NCI-H1092 treated with DMSO at 0.1 percent for 48 hours (cell line): ENCODE measurements at regions not wholly inside any gene's neighbourhood (a gene's known extent, or its start where the extent isn't known, plus 50 kb on each side); places are given as distances from the start of the nearest gene placed in this dataset.

Experiments used
- DNase-seq: peaks from one replicate; lab custom pipeline; 2025; lab: John Stamatoyannopoulos, UW

DNA sequence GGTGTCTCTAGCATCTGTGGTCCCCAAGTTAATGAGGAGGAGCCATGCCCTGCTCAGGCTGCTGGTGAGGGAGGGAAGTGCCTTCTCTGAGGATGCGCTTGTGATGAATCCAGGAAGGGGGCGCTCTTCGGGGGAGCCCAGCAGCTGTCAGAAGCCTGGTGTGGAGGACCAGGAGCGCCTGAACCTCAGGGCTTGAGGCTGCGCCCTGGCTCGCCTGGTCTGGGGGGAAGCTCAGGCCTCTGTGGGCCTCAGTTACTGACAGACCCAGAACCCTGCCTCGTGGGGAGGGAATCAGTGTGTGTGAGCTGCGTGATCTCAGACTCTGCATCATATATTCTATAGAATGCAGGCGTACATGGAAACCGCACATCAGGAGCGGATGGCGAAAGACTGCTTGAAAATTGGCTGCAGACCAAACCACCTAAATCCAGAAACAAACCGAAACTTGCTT is 126.1 kb downstream of the SEC14L1 start:
- DNase-seq: no peak

GRCh38 chr17:77269696-77270681 is 129.2 kb downstream of the SEC14L1 start:
- DNase-seq: no peak

GRCh38 chr17:77271411-77271810 is 130.6 kb downstream of the SEC14L1 start:
- no peak for DNase-seq

- no peak for DNase-seq
These were observed 132.8 kb downstream of the SEC14L1 start for GRCh38 chr17:77273397-77274085.

DNA sequence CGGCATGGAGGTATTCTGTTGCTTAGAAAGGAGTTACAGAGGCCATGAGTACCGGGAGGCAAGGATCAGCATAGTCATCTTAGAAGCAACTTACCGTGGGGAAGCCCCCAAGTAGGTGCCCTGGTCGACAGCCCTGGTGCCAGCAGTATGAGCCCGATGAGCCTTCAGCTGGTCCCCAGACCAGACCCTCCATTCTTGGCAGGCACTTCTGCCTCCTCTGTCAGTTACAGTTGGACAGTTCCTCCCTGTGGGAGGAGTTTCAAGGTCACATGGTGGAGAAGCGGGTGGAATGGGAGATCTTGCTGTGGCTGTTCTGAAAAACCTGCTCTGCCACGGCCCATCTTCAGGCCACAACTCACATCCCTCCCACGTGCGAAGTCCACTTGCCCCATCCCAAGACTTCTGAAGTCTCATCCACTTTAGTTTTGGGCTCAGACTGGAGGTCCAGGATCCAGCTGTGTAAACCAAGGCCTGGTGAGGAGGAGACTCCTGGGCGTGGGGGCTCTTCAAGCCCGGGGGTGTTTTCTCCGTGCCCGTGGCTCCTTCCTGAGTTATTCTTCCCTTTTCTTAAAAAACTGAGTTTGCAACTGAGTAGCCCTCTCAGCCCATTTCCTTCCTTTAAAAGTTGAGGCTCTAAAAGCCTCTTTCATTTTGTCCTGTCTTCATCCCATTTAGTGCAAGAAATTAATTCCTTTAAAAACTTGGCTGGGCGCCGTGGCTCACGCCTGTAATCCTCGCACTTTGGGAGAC is 133.5 kb downstream of the SEC14L1 start:
- DNase-seq: no peak

GRCh38 chr17:77279448-77280303 is 138.9 kb downstream of the SEC14L1 start:
- DNase-seq: no peak

GRCh38 chr17:77280304-77281121 is 139.7 kb downstream of the SEC14L1 start:
- no peak for DNase-seq

DNA sequence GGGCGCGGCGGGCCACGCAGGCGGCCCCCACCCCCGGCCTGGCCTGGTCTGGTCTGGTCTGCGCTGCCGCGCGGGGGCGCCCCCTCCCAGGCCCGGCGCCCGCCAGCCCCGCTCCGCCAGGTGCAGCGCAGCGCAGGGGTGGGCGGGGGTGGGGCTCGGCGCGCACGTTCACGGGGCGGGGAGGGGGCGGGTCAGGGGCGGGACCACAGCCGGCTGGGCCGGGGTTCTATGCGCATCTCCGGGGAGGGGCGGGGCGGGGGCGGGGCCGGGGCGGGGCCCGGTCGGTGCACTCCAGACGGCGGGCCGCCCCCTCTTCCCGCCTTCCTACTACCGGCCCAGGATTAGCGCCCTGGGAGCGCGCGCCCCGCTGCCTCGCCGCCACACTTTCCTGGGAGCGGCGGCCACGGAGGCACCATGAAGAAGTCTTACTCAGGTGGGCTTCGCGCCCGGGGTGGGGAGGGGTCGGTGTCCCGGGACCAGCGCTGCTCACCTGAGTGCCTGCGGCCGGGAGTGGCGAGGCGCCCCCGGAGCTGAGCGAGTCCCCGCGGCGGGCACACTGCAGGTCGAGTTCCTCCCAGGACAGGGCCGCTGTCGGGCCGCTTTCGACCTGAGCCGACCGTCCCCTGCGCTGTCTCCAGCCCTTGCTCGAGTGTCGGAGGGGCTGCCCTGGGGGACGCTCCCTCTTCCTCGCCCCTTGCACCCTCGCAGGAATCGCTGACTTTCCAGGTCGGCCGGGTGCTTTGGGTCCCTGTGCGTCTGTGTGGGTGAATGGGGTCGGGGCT is 140.5 kb downstream of the SEC14L1 start:
- DNase-seq: peak; percentile 52

DNA sequence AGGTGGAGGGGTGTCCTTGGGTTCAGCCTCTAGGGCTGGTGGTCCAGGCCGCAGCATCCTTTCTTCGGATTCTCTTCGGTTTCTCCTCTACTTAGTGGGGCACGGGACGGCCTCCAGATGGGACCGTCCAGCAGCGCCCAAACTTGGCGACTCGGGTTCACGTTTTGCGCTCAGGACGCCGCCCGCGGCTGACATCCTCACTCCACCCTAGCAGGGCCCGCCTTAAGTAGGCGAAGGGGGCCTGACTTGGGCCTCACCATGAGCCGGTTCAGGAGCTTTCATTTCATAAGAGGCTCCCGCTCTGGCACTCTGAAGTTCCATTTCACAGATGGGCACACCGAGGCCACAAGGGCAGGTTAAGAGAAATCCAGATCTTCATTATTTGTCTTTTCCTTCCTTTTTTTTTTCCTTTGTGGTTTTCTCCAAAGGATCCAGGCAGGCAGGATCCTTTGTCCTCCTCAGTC is 141.2 kb downstream of the SEC14L1 start:
- no peak for DNase-seq

DNA sequence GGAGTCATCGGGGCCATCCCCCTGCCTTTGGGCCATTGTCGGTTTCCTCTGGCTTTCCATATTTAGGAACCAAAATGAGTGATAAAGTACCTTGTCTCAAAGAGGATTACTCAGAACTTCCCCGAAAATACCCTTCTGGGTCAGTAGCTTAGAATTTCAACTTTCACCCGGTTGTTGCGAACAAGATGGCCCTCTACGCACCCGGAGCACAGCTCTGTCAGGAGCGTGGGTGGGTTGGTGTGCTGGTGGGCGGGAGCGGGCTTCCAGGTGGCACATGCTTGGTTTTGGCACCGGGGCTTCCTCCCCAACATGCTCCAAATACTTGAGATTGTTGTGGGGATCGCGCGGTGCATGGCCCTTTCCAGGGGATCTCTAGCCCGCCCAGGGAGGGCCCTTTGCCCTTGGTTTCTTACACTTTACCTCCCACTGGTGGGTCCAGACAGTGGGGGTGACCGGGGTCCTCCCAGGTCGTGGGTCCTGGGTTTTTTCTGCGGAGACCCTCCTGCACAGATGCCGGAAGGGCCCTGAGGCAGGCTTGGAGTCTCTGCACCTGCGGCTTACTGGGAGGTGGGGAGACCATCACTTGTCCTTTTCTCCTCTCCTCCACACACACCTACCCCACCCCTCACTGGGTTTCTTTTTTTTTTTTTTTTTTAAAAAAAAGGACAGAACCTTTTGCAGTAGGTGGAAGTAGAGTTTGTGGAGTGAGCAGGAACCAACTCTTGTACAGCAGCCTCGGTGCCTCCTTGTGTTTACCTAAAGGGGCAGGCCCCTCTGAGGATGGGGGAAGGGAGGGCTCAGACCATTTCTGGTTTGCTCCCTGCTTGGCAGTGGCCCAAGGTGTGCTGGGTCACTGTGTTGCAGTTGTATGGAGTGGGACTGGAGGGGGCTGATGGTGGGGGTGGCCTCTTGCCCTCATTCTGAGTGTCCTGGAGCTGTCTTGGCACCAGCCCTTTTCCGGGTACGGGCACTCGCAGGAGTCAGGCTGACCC is 142.1 kb downstream of the SEC14L1 start:
- DNase-seq: peak; percentile 8

DNA sequence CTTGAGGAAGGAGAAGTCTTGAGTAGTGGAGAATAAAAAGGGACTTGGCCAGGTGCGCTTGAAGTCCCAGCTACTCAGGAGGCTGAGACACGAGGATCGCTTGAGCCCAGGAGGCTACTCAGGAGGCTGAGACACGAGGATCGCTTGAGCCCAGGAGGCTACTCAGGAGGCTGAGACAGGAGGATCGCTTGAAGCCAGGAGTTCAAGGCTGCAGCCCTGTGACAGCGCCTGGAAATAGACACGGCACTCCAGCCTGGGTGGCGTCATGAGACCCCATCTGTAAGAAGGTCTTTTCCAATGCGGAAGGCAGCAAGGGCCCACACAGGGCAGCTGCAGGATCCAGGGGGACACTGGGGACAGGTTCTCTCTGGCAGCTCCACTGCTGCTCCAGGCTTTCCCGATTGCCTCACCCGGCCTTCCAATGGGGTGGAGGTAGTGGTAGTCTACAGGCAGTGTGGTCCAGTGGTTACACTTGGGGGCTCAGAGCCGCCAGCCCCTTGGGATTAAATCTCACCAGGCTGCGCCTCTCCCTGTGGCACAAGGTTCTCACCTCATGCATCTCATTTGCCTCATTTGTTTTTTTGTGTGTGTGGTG is 143.4 kb downstream of the SEC14L1 start:
- DNase-seq: no peak

DNA sequence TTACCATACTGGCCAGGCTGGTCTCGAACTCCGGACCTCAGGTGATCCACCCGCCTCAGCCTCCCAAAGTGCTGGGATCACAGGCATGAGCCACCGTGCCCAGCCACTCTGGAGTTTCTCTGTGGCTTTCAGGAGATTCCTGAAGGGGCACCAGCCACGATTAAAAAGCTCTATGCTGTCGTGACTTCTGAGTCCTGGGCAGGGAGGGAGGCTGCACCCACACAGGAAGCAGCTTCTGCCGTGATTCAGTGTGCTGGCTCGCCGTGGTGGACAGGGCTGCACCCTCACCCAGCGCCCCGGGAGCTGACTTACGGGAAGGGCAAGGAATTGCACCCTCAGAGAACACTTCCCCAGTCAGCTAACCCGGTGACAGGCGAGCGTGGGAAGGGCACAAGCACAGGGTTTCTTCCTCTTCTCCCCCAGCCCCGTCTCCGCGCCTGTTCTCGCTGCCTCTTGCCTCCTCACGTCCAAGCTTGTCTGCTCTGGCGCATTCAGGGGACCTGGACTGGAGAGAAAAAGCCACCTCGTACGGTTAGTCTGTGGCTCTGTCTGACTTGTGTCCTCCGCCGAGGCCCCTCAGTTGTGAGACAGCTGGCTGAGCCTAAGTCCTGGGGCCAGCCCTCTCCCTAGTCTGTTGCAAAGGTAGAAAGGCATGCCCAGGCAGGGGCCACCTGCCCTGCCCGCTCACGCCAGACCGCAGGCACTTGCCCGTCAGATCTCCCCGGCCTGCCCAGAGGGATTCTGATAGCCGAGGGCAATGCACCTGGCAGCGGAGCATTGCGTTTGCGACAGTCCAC is 145.0 kb downstream of the SEC14L1 start:
- no peak for DNase-seq

DNA sequence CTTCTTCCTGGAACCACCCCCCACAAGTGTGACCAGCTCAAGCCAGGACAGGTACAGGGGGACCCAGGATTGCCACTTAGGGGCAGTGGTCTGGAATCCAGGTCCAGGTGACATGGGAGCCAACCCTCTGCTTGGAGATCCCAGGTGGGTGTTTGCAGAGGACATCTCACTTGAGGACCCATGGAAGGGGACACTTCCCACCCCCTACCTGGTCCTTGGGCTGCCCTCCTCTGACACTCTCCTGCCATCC is 145.5 kb downstream of the SEC14L1 start:
- DNase-seq: no peak

DNA sequence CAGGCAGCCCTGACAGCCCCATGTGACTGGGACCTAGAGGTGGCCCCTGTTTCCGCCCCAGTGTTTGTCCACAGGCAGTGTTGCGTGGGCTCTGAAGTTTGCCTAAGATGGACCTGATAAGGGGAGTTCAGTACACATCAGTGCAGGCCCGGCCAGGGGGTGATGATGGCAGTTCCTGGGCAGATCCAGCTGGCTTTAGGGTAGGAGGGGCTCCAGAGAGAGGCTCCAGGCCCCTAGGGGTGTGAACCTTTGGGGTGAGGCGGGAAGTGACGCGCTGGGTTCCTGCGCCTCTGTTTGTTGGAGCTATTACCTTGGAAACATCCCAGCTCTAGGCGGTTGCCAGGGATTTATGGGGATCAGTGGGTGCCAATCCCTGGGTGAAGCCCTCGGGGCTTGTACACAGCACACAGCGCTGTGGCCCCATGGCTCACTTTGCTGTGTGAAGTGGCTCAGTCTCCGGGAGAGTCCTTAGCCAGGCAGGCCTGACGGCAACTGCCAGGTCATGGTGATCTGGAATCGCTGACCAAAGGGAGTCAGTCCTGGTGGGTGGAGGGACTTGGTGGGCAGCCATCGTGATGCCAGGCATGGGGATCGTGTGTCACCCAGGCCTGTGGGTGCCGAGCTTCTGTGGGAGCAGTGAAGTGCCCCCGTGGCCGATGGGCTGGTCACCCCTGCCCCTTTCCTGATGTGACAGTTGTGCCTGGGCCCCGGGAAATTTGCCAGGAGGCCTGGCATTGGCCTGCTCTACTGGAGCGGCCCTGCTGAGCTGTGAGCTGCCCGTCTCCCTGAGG is 146.1 kb downstream of the SEC14L1 start:
- peak; percentile 85 for DNase-seq

GRCh38 chr17:77287432-77288068 is 146.8 kb downstream of the SEC14L1 start:
- DNase-seq: peak; percentile 82

DNA sequence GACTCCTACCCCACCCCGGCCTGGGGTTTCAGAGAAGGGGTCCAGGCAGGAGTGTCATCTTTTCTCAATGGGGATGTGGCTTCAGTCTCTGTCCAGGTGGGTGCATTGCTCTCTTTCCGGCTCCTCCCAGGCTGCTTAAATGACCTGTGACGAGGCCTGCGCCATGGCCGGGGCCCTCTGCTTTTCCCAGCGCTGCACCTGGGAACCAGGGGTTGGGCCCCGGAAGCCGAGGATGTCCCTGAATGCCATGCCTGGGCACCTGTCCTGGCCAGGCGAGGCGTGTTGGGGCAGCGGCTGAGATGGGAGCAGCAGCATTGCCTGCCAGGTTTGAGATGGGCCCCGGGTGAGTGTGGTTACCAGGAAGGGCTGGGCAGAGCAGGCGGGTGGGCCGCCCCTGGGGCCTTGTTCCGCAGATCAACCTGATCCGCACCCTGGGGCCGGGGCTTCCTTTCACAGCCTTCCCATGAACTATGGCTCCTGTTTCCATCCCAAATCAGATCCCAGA is 147.4 kb downstream of the SEC14L1 start:
- DNase-seq: no peak
